HCT116 (cell line): ENCODE measurements at regions not wholly inside any gene's neighbourhood (a gene's known extent, or its start where the extent isn't known, plus 50 kb on each side); places are given as distances from the start of the nearest gene placed in this dataset.

Source experiments
- CEBPB ChIP-seq: IDR thresholded peaks from 2 replicates; pipeline ENCODE4 v1.6.1; 2012; ENCODE audit warnings: low read depth
- CTCF ChIP-seq, 3 experiments: fragments of 200-600 bp in 1 of 3; sonication (generic) in 1 of 3; IDR thresholded peaks in 2 of 3; conservative IDR thresholded peaks in 1 of 3; 2 replicates each; pipeline ENCODE4 v1.5.1; 2012 to 2017; ENCODE audit warnings: low read depth in 2 of 3, low read length in 2 of 3, antibody characterized with exemption in 1 of 3, borderline replicate concordance in 1 of 3, control low read depth in 1 of 3, mild to moderate bottlenecking in 1 of 3, mixed read lengths in 1 of 3, mixed run types in 1 of 3, moderate library complexity in 1 of 3; ENCODE audit not compliant: insufficient read depth in 1 of 3
- EZH2 ChIP-seq: fragments of 200-600 bp; sonication (generic); IDR thresholded peaks from 2 replicates; pipeline ENCODE4 v1.6.1; 2017; ENCODE audit warnings: antibody characterized with exemption, mixed run types
- EZH2phosphoT487 ChIP-seq: fragments of 200-600 bp; IDR thresholded peaks from 2 replicates; pipeline ENCODE4 v1.6.1; 2018; ENCODE audit warnings: antibody characterized with exemption, borderline replicate concordance
- FOSL1 ChIP-seq: IDR thresholded peaks from 2 replicates; pipeline ENCODE4 v1.6.1; 2012; ENCODE audit warnings: low read depth
- MAX ChIP-seq: IDR thresholded peaks from 2 replicates; pipeline ENCODE4 v1.6.1; 2012
- POLR2A ChIP-seq: IDR thresholded peaks from 2 replicates; pipeline ENCODE4 v1.7.0; 2011; ENCODE audit warnings: borderline replicate concordance; ENCODE audit not compliant: insufficient read depth, insufficient read length; ENCODE audit errors: extremely low read depth
- POLR2AphosphoS5 ChIP-seq: IDR thresholded peaks from 2 replicates; pipeline ENCODE4 v1.6.1; 2011; ENCODE audit warnings: mild to moderate bottlenecking, low read depth, low read length, moderate library complexity
- REST ChIP-seq: IDR thresholded peaks from 2 replicates; pipeline ENCODE4 v1.6.1; 2012; ENCODE audit warnings: low read depth
- YY1 ChIP-seq: IDR thresholded peaks from 2 replicates; pipeline ENCODE4 v1.6.1; 2011; ENCODE audit warnings: low read length, low read depth, moderate library complexity, mild to moderate bottlenecking; ENCODE audit not compliant: insufficient replicate concordance; ENCODE audit errors: extremely low read depth
- ZFX ChIP-seq: fragments of 450-650 bp; IDR thresholded peaks from 2 replicates; pipeline ENCODE4 v1.6.1; 2017

- TF ChIP-seq FOSL1 (no peak), POLR2A (no peak), CTCF (IDR thresholded peaks at IDR 0.05 in 2 of 3, conservative IDR thresholded peaks at IDR 0.05 in 1 of 3; ENCODE audit: borderline replicate concordance in 1 of 3, insufficient read depth in 1 of 3, low read depth in 2 of 3, low read length in 2 of 3) (no peak), POLR2AphosphoS5 (no peak), YY1 (no peak), EZH2phosphoT487 (no peak), ZFX (no peak), EZH2 (no peak), REST (no peak), CEBPB (no peak), MAX (no peak)
Observed at GRCh38 chr17:71251951-71252350, 868.9 kb upstream of the SOX9 start.
